Activated naive CD8-positive, alpha-beta T cell (primary cell): ENCODE measurements at regions not wholly inside any gene's neighbourhood (a gene's known extent, or its start where the extent isn't known, plus 50 kb on each side); places are given as distances from the start of the nearest gene placed in this dataset.

Source experiments
- H3K27ac Mint-ChIP-seq: one replicate; pipeline ENCODE4 v1.8.0; 2021; ENCODE audit warnings: mixed read lengths
- H3K27me3 Mint-ChIP-seq: one replicate; pipeline ENCODE4 v1.8.0; 2021; ENCODE audit warnings: mixed read lengths
- H3K36me3 Mint-ChIP-seq: one replicate; pipeline ENCODE4 v1.8.0; 2021; ENCODE audit warnings: mixed read lengths
- H3K4me1 Mint-ChIP-seq: one replicate; pipeline ENCODE4 v1.8.0; 2021; ENCODE audit warnings: low read depth, mixed read lengths
- H3K4me3 Mint-ChIP-seq: one replicate; pipeline ENCODE4 v1.8.0; 2021; ENCODE audit warnings: mild to moderate bottlenecking, mixed read lengths
- H3K9me3 Mint-ChIP-seq: one replicate; pipeline ENCODE4 v1.8.0; 2021; ENCODE audit warnings: low read depth, mixed read lengths

GRCh38 chrX:39810901-39811300, 286.9 kb downstream of the BCOR start:
- no peaks in the 10 kb centered on the region for H3K36me3 Mint-ChIP-seq
- peaks cover 15% of the 10 kb centered on the region for H3K4me1 Mint-ChIP-seq
- no peaks in the 10 kb centered on the region for H3K9me3 Mint-ChIP-seq
- no peak overlapping the region for H3K4me3 Mint-ChIP-seq
- H3K27ac Mint-ChIP-seq, result no peak overlapping the region
- H3K27me3 Mint-ChIP-seq, result no peaks in the 10 kb centered on the region

DNA sequence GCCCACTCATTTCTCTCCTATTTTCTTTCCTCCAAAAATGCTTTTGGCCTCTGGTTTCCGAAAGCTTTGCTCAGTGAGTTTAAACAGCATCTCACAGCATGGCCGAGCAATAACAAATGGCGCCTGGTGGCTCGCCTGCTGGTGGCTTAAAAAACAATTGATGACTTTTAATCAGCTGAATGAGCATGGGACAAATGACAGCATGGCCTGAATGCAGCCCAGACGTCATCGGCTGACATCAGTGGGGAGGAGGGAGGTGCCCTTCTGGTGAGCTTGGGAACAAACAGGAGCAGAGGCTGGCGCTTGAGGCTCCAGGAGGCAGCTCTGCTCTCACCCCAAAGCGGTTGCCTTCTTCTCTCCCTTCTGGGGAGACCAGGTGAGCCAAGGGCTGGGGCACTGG, 286.4 kb downstream of the BCOR start:
- no peak overlapping the region for H3K27ac Mint-ChIP-seq
- H3K27me3 Mint-ChIP-seq, result no peaks in the 10 kb centered on the region
- no peak overlapping the region for H3K4me3 Mint-ChIP-seq

GRCh38 chrX:39813631-39814277, 284.0 kb downstream of the BCOR start:
- Mint-ChIP-seq H3K27ac (no peak overlapping the region), H3K4me1 (peaks cover 21% of the 10 kb centered on the region), H3K27me3 (no peaks in the 10 kb centered on the region), H3K9me3 (no peaks in the 10 kb centered on the region), H3K4me3 (no peak overlapping the region), H3K36me3 (no peaks in the 10 kb centered on the region)

More for the DNA sequence above, 286.4 kb downstream of the BCOR start:
- Mint-ChIP-seq H3K9me3 (no peaks in the 10 kb centered on the region), H3K36me3 (no peaks in the 10 kb centered on the region), H3K4me1 (peaks cover 13% of the 10 kb centered on the region)

DNA sequence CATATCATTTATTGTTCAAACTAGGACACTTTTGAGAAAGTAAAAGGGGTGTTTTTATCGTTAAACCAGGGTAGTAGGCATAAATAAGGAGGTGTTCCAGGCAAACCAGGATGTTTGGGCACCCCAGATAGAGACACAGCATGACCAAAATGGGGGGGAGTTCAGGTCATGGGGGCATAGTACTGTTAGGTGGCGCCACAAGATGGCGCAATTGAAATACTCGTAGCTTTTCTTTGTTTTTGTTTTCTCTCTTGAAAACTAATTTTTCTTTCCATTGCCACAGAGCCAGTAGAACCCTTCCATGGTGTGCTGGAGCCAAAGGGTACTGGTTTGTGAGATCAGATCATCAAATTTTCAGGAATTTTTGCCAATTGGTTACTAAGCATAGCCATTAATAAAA, 283.4 kb downstream of the BCOR start:
- H3K27me3 Mint-ChIP-seq, result no peaks in the 10 kb centered on the region
- no peak overlapping the region for H3K27ac Mint-ChIP-seq
- H3K4me1 Mint-ChIP-seq, result peaks cover 21% of the 10 kb centered on the region
- H3K4me3 Mint-ChIP-seq, result no peak overlapping the region
- H3K36me3 Mint-ChIP-seq, result no peaks in the 10 kb centered on the region
- no peaks in the 10 kb centered on the region for H3K9me3 Mint-ChIP-seq

GRCh38 chrX:39815631-39816030, 282.1 kb downstream of the BCOR start:
- Mint-ChIP-seq H3K36me3 (no peaks in the 10 kb centered on the region), H3K27ac (no peak overlapping the region), H3K9me3 (no peaks in the 10 kb centered on the region), H3K4me1 (peaks cover 21% of the 10 kb centered on the region), H3K27me3 (no peaks in the 10 kb centered on the region), H3K4me3 (no peak overlapping the region)

DNA sequence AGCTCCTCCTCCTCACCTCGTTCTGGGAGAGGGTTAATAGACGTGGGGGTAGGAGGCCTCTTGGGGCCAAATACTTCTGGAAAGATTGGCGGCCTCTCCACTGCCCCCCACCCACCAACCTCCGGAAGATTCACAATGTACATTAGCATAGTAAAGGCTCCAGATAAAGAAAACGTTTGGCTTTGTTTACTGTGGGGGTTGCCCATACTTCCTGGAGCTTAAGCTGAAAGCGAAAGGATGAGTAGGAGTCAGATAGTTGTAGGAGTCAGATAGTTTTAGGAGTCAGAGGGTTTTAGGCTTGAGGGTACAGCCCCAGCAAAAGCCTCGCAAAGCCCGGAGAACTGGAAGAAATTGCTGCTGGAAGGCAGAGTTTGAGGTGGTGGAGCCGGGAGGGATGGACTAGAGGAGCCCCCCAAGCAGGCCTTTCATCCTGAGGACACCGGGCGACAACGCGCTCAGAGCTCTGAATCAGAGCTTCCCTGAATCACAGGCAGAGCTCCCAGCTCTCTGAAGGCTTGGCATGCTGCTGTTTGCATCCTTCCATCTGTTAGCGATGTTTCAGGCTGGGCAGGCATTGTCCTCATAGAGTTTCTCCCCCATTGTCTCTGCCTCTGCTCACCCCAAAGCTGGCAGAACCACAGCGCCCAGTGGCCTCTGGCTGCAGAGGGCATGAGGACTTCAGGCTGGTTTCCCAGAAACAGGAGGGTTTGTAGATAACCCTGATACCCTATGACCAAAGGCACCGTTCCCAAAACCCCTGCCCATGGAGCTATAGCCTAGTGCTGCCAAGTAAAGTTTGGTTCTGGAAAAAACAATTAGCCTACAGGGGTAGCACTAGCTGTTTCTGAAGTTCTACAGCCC, 280.7 kb downstream of the BCOR start:
- Mint-ChIP-seq H3K4me3 (no peak overlapping the region), H3K27ac (peak overlapping the region; percentile 46), H3K9me3 (no peaks in the 10 kb centered on the region), H3K4me1 (peaks cover 21% of the 10 kb centered on the region), H3K27me3 (no peaks in the 10 kb centered on the region), H3K36me3 (no peaks in the 10 kb centered on the region)

DNA sequence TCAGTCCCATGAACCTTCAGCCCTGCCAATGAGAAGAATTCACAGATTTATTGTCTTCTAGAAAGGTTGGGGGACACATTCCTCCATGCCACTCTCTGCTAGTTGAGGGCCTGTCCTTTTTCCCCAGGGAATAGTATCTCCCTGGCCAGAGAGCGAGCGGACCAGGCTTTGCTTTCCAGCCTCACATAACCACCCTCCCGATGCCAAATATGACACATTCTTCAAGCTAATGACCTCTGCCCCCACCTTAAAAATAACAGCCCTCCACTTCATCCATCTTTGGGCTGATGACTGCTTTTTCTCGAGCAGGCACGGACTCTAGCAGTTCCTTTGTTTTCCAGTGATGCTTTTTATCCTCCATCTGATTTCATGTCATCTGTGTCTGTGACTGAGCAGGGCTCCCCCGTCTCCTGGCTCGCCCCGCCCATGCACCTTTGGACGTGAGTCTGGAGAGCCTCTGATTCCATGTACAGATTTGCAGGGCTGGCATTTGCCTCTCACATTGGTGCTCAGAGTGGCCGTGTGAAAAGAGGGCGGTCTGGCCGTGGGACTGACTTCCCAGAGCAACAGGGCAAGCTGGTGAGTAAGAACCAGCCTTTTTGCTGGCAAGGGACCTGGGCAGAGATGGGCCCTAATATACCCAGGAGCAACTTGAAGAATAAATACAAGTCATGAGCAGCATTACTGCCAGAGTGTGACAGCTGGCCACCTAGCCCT, 279.8 kb downstream of the BCOR start:
- Mint-ChIP-seq H3K36me3 (no peaks in the 10 kb centered on the region), H3K27ac (peak overlapping the region; percentile 41), H3K9me3 (no peaks in the 10 kb centered on the region), H3K27me3 (no peaks in the 10 kb centered on the region), H3K4me3 (no peak overlapping the region), H3K4me1 (peaks cover 21% of the 10 kb centered on the region)

DNA sequence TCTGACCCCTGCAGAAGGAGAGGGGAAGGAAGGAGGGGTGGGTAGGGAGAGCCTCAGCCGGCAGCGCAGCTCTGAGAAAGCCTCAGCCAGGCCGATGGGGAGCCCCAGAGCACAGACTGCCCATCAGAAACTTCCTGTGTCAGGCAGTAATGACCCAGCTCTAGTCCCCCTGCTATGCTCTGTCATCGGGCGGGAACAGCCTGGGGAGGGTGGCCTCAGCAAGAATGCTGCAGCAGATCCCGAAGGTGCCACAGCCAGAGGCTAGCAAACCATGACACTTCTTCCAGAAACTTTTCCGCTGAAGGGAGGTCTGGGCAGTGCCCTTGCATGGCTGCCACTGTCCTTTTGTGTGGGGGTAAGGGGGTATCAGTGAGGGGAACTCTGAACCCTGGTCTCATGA, 279.0 kb downstream of the BCOR start:
- Mint-ChIP-seq H3K27me3 (no peaks in the 10 kb centered on the region), H3K27ac (no peak overlapping the region), H3K9me3 (no peaks in the 10 kb centered on the region), H3K4me1 (peaks cover 21% of the 10 kb centered on the region), H3K4me3 (no peak overlapping the region), H3K36me3 (no peaks in the 10 kb centered on the region)

- H3K27ac Mint-ChIP-seq, result no peak overlapping the region
- H3K9me3 Mint-ChIP-seq, result no peaks in the 10 kb centered on the region
- H3K4me3 Mint-ChIP-seq, result peak overlapping the region; percentile 54
- H3K27me3 Mint-ChIP-seq, result no peaks in the 10 kb centered on the region
- H3K36me3 Mint-ChIP-seq, result no peaks in the 10 kb centered on the region
- H3K4me1 Mint-ChIP-seq, result peaks cover 16% of the 10 kb centered on the region
Observed at GRCh38 chrX:39819921-39820849, 277.6 kb downstream of the BCOR start.

DNA sequence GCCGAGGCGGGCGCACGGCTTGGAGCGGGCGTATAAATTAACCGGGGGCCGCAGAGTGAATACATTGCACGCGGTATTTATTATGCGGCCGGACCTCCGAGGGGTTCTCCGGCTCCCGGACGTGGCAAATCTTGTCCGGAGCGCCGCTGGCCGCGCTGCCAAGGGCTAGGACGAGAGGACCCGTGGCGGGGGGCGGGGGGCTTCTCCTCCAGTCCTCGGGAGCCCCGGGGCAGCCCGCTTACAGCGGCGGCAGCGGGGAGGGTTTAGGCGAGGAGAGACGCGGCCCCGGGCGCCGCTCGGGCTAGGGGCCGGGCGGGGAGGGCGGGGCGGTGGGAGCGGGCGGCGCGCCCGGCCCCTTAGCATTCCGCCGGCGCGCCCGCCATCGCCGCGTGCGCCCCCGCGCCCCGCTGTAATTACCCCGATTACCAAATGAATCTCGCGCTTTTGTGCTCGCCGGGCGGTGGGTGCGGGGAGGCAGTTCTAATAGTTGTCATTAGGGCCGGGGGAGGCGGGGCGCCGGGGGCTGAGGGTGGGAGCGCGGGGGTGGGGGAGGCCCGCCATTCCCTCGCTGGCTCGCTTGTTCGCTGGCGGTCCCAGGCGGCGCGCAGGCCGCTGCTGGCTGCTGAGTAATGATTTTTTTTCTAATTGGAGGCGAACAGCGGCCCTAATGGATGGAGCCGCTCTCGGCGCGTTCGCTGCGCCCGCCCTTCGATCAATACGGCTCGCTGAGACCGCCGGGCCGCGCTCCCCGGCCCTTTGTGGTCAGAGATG, 276.6 kb downstream of the BCOR start:
- Mint-ChIP-seq H3K4me1 (peaks cover 10% of the 10 kb centered on the region), H3K4me3 (peak overlapping the region; percentile 54), H3K27me3 (no peaks in the 10 kb centered on the region), H3K36me3 (no peaks in the 10 kb centered on the region), H3K27ac (no peak overlapping the region), H3K9me3 (no peaks in the 10 kb centered on the region)

- no peaks in the 10 kb centered on the region for H3K27me3 Mint-ChIP-seq
- H3K4me3 Mint-ChIP-seq, result no peak overlapping the region
- H3K36me3 Mint-ChIP-seq, result no peaks in the 10 kb centered on the region
- H3K4me1 Mint-ChIP-seq, result peaks cover 6% of the 10 kb centered on the region
- no peak overlapping the region for H3K27ac Mint-ChIP-seq
- H3K9me3 Mint-ChIP-seq, result no peaks in the 10 kb centered on the region
Observed at GRCh38 chrX:39821709-39822095, 276.1 kb downstream of the BCOR start.

GRCh38 chrX:39822133-39822748, 275.5 kb downstream of the BCOR start:
- Mint-ChIP-seq H3K4me1 (peaks cover 3% of the 10 kb centered on the region), H3K27ac (no peak overlapping the region), H3K27me3 (no peaks in the 10 kb centered on the region), H3K4me3 (peak overlapping the region; percentile 58), H3K36me3 (no peaks in the 10 kb centered on the region), H3K9me3 (no peaks in the 10 kb centered on the region)

GRCh38 chrX:39823424-39823823, 274.3 kb downstream of the BCOR start:
- Mint-ChIP-seq H3K9me3 (no peaks in the 10 kb centered on the region), H3K36me3 (no peaks in the 10 kb centered on the region), H3K4me1 (no peaks in the 10 kb centered on the region), H3K27me3 (no peaks in the 10 kb centered on the region), H3K27ac (no peak overlapping the region), H3K4me3 (no peak overlapping the region)
